NCI-H1694 treated with DMSO at 0.1 percent for 48 hours (cell line): ENCODE measurements at regions not wholly inside any gene's neighbourhood (a gene's known extent, or its start where the extent isn't known, plus 50 kb on each side); places are given as distances from the start of the nearest gene placed in this dataset.

ENCODE experiments used
- DNase-seq: peaks from one replicate; lab custom pipeline; 2025; lab: John Stamatoyannopoulos, UW

DNA sequence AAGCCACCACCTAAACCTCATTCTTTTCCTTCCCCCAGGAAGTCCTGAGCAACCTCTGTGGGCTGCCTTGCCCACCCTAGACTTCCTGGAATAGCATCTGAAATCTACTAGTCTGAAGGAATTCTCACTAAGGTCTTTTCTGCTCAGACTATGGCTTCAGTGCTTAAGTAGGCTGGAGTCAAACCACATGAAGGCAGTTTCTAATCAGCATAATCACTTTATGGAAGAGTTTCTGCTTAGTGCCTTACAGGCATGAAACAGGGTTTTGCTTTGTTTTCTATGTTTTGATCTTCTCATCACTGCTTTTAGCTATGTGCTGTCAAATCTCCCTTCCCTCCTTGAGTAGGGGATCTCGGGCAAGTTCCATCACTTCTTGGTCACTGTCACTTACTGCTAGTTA is 117.7 kb downstream of the WT1 start:
- no peak for DNase-seq

DNA sequence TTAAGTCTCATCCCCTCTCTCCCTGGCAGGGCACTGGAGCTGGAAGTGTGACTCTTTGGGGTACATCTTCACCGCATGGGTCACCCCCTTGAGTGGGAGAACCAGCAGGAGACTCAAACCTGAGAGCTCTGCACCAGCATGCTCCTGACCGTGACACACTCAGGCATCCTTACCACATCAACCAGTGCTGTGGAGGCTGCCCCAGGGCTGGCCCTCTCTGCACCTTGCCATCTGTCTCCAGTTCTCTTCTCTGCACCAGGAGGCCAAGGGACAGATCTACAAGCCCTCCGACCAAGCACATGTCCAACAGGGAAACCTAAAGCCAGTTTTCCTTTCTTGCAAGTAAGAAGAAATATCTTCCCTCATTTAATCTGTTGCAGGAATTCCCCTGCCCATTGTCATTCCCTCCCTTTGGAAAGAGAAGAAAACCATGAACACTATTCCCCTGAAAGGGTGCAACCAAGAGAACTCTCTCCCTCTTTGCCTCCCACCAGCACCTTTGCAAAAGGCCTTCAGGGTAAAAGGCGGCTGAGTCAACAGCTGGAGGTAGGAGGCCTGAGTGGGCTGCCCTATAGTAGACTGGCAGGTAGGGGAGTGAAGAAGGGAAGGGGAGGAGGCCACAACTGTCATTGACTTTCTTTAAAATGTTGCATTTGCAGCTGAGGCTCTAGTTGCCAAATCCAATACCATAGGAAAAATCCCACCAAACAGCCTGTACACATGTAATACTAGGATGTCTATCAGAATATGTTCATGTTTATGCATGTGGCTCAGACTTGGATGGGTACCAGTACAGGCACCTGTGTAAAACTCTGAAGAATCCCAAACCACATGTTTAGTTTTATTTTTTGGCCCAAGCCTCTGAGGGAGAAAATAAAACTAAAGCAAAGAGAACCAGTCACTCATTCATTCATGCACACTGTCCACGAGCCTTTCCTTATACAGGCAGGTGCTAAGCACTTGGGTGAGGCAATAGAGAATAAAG is 117.0 kb downstream of the WT1 start:
- no peak for DNase-seq

DNA sequence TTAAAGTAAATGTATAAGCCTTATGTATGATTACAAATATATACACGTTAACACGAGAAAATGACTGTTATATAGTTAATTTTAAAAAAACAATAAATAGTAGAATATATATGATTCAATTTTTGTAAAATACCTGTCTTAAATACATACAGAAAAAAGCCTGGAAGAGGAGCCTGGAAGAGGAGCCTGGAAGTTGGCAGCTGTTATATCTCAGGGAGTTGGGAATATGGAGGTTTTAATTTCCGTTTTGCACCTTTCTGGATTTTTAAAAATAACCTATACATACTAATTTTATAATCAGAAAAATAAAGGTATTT is 111.6 kb downstream of the WT1 start:
- no peak for DNase-seq

DNA sequence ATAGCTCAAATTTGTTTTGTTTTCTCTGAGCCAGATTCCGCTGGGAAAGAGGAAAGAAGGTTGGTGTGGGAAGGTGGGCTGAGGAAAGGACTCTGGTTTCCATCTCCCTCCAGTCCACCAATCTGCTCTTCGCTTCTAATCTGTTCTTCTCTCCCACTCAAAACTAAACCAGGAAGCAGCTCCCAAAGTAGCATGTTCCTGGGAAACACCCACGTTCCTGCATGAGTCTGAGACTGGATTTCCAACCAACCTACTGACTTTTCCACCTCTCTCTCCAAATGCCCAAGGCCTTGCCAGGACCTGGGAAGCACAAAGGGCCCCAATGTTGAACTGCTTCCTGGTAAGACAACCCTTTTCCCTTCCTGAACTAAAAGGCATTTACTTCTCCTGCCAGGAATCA is 110.2 kb downstream of the WT1 start:
- no peak for DNase-seq

DNA sequence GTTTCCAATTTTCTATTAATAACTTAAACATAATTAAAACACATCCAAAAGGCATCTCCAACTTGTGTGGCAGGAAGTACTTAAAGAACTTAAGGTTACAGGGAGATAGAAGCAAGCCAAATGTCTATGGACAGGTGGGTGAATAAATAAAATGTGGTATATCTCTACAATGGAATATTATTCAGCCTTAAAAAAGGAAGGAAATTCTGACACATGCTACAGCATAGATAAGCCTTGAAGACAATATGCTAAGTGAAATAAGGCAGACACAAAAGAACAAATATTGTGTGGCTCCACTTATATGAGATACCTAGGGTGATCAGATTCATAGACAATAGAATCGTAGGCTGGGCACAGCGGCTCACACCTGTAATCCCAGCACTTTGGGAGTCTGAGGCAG is 109.6 kb downstream of the WT1 start:
- DNase-seq, result no peak

- no peak for DNase-seq
Observed at GRCh38 chr11:32326522-32326921, 108.8 kb downstream of the WT1 start.

DNA sequence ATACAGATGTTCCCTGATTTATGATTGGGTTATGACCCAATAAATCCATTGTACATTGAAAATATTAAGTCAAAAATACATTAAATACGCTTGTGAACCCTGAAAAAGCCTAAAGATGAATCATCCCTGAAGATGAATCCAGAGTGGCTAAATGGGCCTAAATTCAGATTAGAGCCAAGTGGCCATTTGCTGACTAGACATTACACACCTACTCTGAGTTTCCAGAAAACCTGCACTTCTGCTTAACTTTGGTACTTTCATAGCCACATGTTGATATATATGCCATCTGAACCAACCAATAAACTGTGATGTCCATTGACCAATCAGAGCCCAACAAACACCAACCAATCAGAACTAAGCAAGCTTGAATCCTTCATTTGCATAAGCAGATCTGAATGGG is 106.9 kb downstream of the WT1 start:
- DNase-seq, result no peak

- no peak for DNase-seq
Observed at GRCh38 chr11:32331098-32331497, 104.2 kb downstream of the WT1 start.

- no peak for DNase-seq
Observed at GRCh38 chr11:32331792-32332191, 103.5 kb downstream of the WT1 start.

- DNase-seq, result no peak
Observed at GRCh38 chr11:32332990-32333319, 102.4 kb downstream of the WT1 start.

DNA sequence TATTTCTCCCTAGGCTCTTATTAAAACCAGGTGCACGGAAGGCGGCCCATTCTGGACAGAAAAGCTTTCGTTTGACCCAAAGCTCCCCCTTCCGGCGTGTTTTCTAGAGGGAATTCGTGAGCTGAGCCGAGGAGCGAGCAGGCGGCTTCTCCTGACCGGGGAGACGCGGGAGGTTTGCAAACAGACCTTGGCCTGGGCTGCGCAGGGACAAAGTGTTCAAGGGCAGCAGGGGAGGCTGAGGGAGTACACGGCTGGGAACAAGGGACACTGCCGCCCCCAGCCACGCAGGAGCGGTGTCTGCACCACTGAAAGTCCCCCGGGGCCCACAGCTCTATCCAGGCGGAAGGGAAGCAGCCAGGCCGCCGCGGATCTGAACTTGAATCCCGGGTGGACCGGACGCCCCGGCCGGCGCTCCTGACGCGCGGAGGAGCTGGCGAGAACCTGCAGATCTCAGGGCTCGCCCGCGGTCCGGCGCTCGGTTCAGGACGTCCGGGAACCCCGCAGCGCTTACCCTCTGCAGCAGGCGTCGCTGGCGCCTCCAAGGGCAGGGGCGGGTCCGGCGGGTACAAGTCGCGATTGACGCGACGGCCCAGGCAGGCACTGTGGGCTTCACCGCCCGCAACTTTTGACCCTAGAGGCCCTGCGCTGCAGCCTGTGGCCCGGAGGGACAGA is 101.9 kb downstream of the WT1 start:
- DNase-seq, result no peak

- no peak for DNase-seq
Observed at GRCh38 chr11:32334822-32335221, 100.5 kb downstream of the WT1 start.
